Neural crest cell (in vitro differentiated cells): ENCODE measurements at regions not wholly inside any gene's neighbourhood (a gene's known extent, or its start where the extent isn't known, plus 50 kb on each side); places are given as distances from the start of the nearest gene placed in this dataset.

ENCODE experiments used
- DNase-seq: peaks from one replicate; pipeline ENCODE4 v3.0.0; 2021; ENCODE audit warnings: low read depth, mixed read lengths, low spot score
- H3K27ac Mint-ChIP-seq: one replicate; pipeline ENCODE4 v1.8.0; 2021; ENCODE audit warnings: mild to moderate bottlenecking, mixed read lengths; ENCODE audit not compliant: unreplicated experiment
- H3K27me3 Mint-ChIP-seq: 2 replicates; pipeline ENCODE4 v1.8.0; 2021; ENCODE audit warnings: low read depth, mild to moderate bottlenecking, mixed read lengths
- H3K36me3 Mint-ChIP-seq: 2 replicates; pipeline ENCODE4 v1.8.0; 2021; ENCODE audit warnings: low read depth, mild to moderate bottlenecking, mixed read lengths
- H3K4me1 Mint-ChIP-seq: 2 replicates; pipeline ENCODE4 v1.8.0; 2021; ENCODE audit warnings: mixed read lengths
- H3K4me3 Mint-ChIP-seq: one replicate; pipeline ENCODE4 v1.8.0; 2021; ENCODE audit warnings: mild to moderate bottlenecking, mixed read lengths
- H3K9me3 Mint-ChIP-seq: 2 replicates; pipeline ENCODE4 v1.8.0; 2021; ENCODE audit warnings: mixed read lengths
- CTCF ChIP-seq: fragments of 200-600 bp; sonication (generic); conservative IDR thresholded peaks from 2 replicates; pipeline ENCODE4 v1.5.0; 2021; ENCODE audit warnings: antibody characterized with exemption, mild to moderate bottlenecking

- H3K27ac Mint-ChIP-seq, result no peak overlapping the region
- DNase-seq, result no peak
- TF ChIP-seq CTCF, result no peak
- H3K36me3 Mint-ChIP-seq, result no peaks in the 10 kb centered on the region
- H3K9me3 Mint-ChIP-seq, result no peaks in the 10 kb centered on the region
- peaks cover 15% of the 10 kb centered on the region for H3K27me3 Mint-ChIP-seq
- H3K4me3 Mint-ChIP-seq, result no peak overlapping the region
- H3K4me1 Mint-ChIP-seq, result no peaks in the 10 kb centered on the region
Observed at GRCh38 chr14:97420211-97420610, 623.0 kb downstream of the VRK1 start.

DNA sequence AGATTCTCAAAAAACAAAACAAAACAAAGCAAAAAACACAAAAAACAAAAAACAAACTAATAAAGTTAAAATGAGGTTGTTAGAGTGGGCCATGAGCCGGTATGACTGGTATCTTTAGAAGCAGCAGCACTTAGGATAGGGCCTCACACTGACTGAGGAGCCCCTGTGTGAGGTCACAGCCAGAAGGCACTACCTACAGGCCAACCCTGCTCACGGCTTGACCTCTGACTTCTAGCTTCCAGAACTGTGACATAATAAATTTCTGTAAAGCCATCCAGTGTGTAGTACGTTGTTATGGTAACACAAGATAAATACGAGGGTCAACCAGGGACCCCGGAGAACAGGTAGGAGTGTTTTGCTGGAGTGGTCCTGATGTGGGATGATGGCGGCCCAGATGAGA lies 629.6 kb downstream of the VRK1 start:
- no peak for DNase-seq
- peaks cover 3% of the 10 kb centered on the region for H3K27me3 Mint-ChIP-seq

GRCh38 chr14:97428808-97429440 lies 631.7 kb downstream of the VRK1 start:
- no peaks in the 10 kb centered on the region for H3K9me3 Mint-ChIP-seq
- no peak for TF ChIP-seq CTCF
- H3K27me3 Mint-ChIP-seq, result peaks cover 3% of the 10 kb centered on the region
- H3K4me1 Mint-ChIP-seq, result no peaks in the 10 kb centered on the region
- H3K27ac Mint-ChIP-seq, result no peak overlapping the region
- no peak overlapping the region for H3K4me3 Mint-ChIP-seq
- no peak for DNase-seq
- H3K36me3 Mint-ChIP-seq, result no peaks in the 10 kb centered on the region

More for the DNA sequence above, 629.6 kb downstream of the VRK1 start:
- no peak for TF ChIP-seq CTCF
- Mint-ChIP-seq H3K4me3 (no peak overlapping the region), H3K4me1 (no peaks in the 10 kb centered on the region), H3K27ac (no peak overlapping the region), H3K36me3 (no peaks in the 10 kb centered on the region), H3K9me3 (no peaks in the 10 kb centered on the region)

DNA sequence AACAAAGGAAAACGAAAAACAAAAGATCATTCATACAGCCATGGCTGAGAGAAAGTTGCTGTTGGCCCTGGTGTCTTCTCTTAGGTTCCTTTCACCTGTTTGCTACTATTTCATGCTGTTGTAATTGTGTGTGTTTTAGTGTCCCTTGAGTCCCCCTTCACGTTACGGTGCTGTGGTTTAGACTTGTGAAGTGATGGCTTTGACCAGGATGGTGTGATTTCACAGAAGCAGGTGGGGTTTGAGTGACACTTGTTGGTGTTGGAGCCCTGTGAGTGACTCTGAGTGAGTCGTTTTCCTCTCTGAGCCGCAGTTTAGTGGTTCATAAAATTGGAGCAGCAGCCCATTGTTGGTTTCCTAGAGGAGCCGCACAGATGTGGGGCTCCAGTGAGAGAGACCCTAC lies 635.4 kb downstream of the VRK1 start:
- DNase-seq, result no peak
- H3K27me3 Mint-ChIP-seq, result peaks cover 9% of the 10 kb centered on the region
- H3K4me3 Mint-ChIP-seq, result no peak overlapping the region
- no peaks in the 10 kb centered on the region for H3K4me1 Mint-ChIP-seq
- H3K36me3 Mint-ChIP-seq, result no peaks in the 10 kb centered on the region
- TF ChIP-seq CTCF, result no peak
- H3K27ac Mint-ChIP-seq, result no peak overlapping the region
- H3K9me3 Mint-ChIP-seq, result no peaks in the 10 kb centered on the region

- Mint-ChIP-seq H3K27ac (no peak overlapping the region), H3K4me3 (no peak overlapping the region), H3K36me3 (no peaks in the 10 kb centered on the region), H3K4me1 (no peaks in the 10 kb centered on the region), H3K9me3 (no peaks in the 10 kb centered on the region), H3K27me3 (no peaks in the 10 kb centered on the region)
- TF ChIP-seq CTCF, result no peak
- DNase-seq, result no peak
Observed at GRCh38 chr14:97441740-97442362, 644.7 kb downstream of the VRK1 start.
